ENCODE measurements at regions not wholly inside any gene's neighbourhood (a gene's known extent, or its start where the extent isn't known, plus 50 kb on each side); places are given as distances from the start of the nearest gene placed in this dataset.
A peak's percentile ranks its signal among the peaks of the same experiment; 100 is the strongest.

DNA sequence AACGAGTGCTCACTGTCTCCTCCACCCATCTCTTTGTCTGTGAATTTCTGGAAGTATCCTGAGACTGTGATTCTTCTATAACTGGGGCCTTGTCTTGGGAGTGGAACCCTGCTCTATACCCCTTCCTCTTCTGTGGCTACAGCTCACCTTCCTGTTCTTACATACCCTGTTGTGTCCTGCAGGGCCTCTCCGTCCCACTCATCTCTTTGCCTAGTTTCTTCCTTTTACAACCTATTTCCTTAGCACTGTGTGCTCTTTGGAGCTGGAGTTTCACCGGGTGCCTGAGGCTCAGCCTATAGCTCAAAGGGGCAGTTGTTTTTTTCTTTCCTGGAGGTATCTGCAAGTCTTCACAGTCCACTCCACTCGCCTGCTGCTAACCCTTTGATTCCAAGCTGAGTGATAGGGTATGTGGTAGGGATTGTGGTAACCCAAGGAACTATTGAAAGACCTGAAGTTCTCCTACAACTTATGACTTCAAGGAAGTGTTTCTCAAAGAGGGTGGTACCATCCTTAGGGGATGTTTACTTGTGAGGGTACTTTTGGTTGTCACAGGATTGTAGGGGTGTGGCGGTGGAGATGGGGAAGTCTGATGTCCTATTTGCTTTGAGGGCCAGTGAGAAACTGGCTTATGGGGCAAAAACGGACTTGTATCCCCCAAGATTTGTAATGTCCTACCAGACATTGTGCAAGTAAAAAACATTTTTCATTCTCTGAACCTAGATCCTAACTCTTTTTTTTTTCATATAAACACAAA is 66.6 kb upstream of the ARL8B start (continued):
- no peak for TF ChIP-seq ZNF644 (tag; IDR thresholded peaks at IDR 0.05; ENCODE audit: low read depth)
- TF ChIP-seq HDGF (IDR thresholded peaks at IDR 0.05): 0 out of 2 replicates have a peak, but pooled peaks have one; percentile 43
- TF ChIP-seq, protein P1, sequence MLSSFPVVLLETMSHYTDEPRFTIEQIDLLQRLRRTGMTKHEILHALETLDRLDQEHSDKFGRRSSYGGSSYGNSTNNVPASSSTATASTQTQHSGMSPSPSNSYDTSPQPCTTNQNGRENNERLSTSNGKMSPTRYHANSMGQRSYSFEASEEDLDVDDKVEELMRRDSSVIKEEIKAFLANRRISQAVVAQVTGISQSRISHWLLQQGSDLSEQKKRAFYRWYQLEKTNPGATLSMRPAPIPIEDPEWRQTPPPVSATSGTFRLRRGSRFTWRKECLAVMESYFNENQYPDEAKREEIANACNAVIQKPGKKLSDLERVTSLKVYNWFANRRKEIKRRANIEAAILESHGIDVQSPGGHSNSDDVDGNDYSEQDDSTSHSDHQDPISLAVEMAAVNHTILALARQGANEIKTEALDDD (IDR thresholded peaks at IDR 0.05): 0 out of 2 replicates have a peak, but pooled peaks have one; percentile 26
- peak in 1 of 2 experiments; percentile 17; a peak in 1 of 4 replicates for TF ChIP-seq RAD21 (CRISPR knock-in tag; conservative IDR thresholded peaks at IDR 0.05 in 1 of 2, IDR thresholded peaks at IDR 0.05 in 1 of 2)

DNA sequence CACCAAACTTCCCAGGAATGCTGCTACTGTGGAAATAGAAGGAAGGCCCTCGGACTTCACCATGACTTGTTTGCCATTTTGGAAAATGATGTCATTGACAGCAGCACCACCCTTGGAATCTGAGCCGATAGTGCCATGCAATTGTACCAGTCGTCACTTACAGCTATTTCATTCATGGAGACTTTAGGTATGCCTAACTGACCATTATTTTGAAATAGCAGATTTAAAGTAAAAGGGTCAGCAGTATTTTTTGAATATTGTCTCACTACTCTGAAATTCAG is 66.0 kb upstream of the ARL8B start:
- peaks cover 5 to 35% of the 10 kb centered on the region in 2 experiments; a peak in 4 of 5 replicates for H3K4me1 ChIP-seq (replicated peaks in 1 of 2; ENCODE audit: control insufficient read depth in 2 of 2, insufficient read depth in 2 of 2, low read length in 2 of 2)
- FAIRE-seq (no peak), DNase-seq (ENCODE audit: extremely low read depth in 1 of 4, low spot score in 3 of 4) (no peak), ATAC-seq (no peak)
- no TSS peak for BruUV-seq (replicated peaks)
- no peaks in the 10 kb centered on the region for H4K20me1 ChIP-seq (replicated peaks; ENCODE audit: control insufficient read depth, insufficient read depth, low read length)
- ChIA-PET POLR2A (interaction anchor here (0.9 to 6.0 kb wide), 2 partner anchors 16 to 72 kb away, joined by 5 to 37 read pairs; no protein-coding TSS in a partner anchor), CTCF (ENCODE audit: low intra/inter-chr PET ratio) (interaction anchor here (1.2 to 3.9 kb wide), 2 partner anchors 75 to 335 kb away, joined by 3 to 36 read pairs; no protein-coding TSS in a partner anchor)
- peak overlapping the region; percentile 70; the same call in 1 of the 2 replicates for H2AFZ ChIP-seq (ENCODE audit: low read depth, low read length)
- H3K27me3 ChIP-seq (ENCODE audit: control insufficient read depth in 2 of 2, insufficient read depth in 2 of 2, low read length in 2 of 2): no peaks in the 10 kb centered on the region
- H3K9me1 ChIP-seq (ENCODE audit: control insufficient read depth, insufficient read depth, low read length): no peaks in the 10 kb centered on the region
- H3K4me2 ChIP-seq (ENCODE audit: insufficient read depth, low read length): no peak overlapping the region
- H3K27ac ChIP-seq (ENCODE audit: extremely low read depth, low read depth, low read length): no peak overlapping the region
- no peaks in the 10 kb centered on the region for H3K36me3 ChIP-seq (ENCODE audit: control insufficient read depth, insufficient read depth, low read length)
- WGBS (ENCODE audit: insufficient coverage, low coverage, missing lambda C conversion rate): 72% methylated on average over 3 of the region's 3 CpGs
- no peaks in the 10 kb centered on the region for H3K9me3 ChIP-seq (replicated peaks; ENCODE audit: control insufficient read depth, insufficient read depth, low read depth, low read length)
- no peak overlapping the region for H3K4me3 ChIP-seq
- intact Hi-C loops (cut with micrococcal nuclease): loop anchor here (5.0 kb wide), 3 partner anchors 229 to 704 kb away; no protein-coding TSS in a partner anchor
- H3K9ac ChIP-seq (ENCODE audit: insufficient read depth in 1 of 2, low read depth in 2 of 2, low read length in 2 of 2): no peak overlapping the region
- in situ Hi-C loops (cut with MboI): loop anchor here (5.0 kb wide), 1 partner anchor 79 kb away; the partner anchor contains the start of gene BHLHE40
- H3K79me2 ChIP-seq (ENCODE audit: control insufficient read depth, insufficient read depth, low read length): no peaks in the 10 kb centered on the region
- TF ChIP-seq, protein P2, sequence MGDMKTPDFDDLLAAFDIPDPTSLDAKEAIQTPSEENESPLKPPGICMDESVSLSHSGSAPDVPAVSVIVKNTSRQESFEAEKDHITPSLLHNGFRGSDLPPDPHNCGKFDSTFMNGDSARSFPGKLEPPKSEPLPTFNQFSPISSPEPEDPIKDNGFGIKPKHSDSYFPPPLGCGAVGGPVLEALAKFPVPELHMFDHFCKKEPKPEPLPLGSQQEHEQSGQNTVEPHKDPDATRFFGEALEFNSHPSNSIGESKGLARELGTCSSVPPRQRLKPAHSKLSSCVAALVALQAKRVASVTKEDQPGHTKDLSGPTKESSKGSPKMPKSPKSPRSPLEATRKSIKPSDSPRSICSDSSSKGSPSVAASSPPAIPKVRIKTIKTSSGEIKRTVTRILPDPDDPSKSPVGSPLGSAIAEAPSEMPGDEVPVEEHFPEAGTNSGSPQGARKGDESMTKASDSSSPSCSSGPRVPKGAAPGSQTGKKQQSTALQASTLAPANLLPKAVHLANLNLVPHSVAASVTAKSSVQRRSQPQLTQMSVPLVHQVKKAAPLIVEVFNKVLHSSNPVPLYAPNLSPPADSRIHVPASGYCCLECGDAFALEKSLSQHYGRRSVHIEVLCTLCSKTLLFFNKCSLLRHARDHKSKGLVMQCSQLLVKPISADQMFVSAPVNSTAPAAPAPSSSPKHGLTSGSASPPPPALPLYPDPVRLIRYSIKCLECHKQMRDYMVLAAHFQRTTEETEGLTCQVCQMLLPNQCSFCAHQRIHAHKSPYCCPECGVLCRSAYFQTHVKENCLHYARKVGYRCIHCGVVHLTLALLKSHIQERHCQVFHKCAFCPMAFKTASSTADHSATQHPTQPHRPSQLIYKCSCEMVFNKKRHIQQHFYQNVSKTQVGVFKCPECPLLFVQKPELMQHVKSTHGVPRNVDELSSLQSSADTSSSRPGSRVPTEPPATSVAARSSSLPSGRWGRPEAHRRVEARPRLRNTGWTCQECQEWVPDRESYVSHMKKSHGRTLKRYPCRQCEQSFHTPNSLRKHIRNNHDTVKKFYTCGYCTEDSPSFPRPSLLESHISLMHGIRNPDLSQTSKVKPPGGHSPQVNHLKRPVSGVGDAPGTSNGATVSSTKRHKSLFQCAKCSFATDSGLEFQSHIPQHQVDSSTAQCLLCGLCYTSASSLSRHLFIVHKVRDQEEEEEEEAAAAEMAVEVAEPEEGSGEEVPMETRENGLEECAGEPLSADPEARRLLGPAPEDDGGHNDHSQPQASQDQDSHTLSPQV (IDR thresholded peaks at IDR 0.05): 0 out of 2 replicates have a peak, but pooled peaks have one; percentile 12
- 0 out of 2 replicates have a peak, but pooled peaks have one; percentile 25 for TF ChIP-seq DMBX1 (CRISPR knock-in tag; IDR thresholded peaks at IDR 0.05; ENCODE audit: borderline replicate concordance)
- TF ChIP-seq, protein P3, sequence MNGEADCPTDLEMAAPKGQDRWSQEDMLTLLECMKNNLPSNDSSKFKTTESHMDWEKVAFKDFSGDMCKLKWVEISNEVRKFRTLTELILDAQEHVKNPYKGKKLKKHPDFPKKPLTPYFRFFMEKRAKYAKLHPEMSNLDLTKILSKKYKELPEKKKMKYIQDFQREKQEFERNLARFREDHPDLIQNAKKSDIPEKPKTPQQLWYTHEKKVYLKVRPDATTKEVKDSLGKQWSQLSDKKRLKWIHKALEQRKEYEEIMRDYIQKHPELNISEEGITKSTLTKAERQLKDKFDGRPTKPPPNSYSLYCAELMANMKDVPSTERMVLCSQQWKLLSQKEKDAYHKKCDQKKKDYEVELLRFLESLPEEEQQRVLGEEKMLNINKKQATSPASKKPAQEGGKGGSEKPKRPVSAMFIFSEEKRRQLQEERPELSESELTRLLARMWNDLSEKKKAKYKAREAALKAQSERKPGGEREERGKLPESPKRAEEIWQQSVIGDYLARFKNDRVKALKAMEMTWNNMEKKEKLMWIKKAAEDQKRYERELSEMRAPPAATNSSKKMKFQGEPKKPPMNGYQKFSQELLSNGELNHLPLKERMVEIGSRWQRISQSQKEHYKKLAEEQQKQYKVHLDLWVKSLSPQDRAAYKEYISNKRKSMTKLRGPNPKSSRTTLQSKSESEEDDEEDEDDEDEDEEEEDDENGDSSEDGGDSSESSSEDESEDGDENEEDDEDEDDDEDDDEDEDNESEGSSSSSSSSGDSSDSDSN (IDR thresholded peaks at IDR 0.05; ENCODE audit: borderline replicate concordance in 1 of 2, low read depth in 2 of 2, low read length in 2 of 2): no peak
- 0 out of 4 replicates have a peak, but pooled peaks of 1 of the 2 experiments have one; percentile 6 for TF ChIP-seq MAZ (CRISPR knock-in tag; conservative IDR thresholded peaks at IDR 0.05 in 1 of 2, IDR thresholded peaks at IDR 0.05 in 1 of 2)
- no peak for TF ChIP-seq CBX2 (IDR thresholded peaks at IDR 0.05; ENCODE audit: insufficient read depth, low read length, poor library complexity, severe bottlenecking)
- no peak for TF ChIP-seq LEF1 (IDR thresholded peaks at IDR 0.05)
- no peak for TF ChIP-seq NR2C1 (IDR thresholded peaks at IDR 0.05)
- TF ChIP-seq NR2C1 (tag; IDR thresholded peaks at IDR 0.05): no peak

Data from K562 (cell line).